ENCODE measurements at regions not wholly inside any gene's neighbourhood (a gene's known extent, or its start where the extent isn't known, plus 50 kb on each side); places are given as distances from the start of the nearest gene placed in this dataset.

DNA sequence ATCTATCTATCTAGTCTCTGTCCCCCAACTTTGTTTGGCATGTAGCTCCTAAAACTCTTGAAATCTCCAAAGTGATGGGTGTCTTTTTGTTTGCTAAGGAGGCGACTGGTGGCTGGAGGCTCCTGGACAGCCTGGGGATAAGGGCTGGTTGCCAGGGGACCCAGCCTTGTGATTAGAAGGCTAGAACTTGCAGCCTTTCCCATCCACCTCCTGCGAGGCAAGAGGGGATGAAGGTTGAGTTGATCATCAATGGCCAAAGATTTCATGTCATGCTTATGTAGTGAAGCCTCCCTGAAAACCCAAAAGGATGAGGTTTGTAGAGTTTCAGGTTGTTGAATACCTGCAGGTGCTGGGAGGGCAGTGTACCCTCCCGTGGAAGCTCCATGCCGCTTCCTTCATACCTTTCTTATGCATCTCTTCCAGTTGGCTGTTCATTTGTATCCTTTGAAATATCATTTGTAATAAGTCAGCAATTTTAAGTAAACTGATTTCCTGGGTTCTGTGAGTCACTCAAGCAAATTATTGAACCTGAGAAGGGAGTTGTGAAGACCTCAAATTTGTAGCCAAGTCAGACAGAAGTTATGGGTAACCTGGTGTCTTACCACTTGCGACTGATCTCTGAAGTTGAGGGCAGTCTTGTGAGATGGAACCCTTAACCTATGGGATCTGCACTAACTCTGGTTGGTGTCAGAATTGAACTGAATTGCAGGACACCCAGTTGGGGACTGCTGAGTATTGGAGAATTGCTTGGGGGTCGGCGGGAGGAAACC lies 202.4 kb downstream of the SEC14L1 start:
- no peak overlapping the region for H3K27ac ChIP-seq

DNA sequence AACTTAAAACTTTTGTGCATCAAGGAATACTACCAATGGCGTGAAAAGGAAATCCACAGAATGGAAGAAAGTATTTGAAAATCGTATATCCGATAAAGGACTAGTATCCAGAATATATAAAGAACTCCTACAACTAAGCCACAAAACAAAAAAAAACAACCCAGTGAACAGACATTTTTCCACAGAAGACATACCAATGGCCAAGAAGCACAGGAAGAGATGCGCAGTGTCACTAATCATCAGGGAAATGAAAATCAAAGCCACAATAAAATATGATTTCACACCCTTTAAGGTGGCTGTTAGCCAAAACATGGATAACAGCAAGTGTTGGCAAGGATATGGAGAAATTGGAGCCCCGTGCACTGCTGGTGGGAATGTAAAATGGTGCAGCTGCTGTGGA lies 203.3 kb downstream of the SEC14L1 start:
- TF ChIP-seq, protein P1, sequence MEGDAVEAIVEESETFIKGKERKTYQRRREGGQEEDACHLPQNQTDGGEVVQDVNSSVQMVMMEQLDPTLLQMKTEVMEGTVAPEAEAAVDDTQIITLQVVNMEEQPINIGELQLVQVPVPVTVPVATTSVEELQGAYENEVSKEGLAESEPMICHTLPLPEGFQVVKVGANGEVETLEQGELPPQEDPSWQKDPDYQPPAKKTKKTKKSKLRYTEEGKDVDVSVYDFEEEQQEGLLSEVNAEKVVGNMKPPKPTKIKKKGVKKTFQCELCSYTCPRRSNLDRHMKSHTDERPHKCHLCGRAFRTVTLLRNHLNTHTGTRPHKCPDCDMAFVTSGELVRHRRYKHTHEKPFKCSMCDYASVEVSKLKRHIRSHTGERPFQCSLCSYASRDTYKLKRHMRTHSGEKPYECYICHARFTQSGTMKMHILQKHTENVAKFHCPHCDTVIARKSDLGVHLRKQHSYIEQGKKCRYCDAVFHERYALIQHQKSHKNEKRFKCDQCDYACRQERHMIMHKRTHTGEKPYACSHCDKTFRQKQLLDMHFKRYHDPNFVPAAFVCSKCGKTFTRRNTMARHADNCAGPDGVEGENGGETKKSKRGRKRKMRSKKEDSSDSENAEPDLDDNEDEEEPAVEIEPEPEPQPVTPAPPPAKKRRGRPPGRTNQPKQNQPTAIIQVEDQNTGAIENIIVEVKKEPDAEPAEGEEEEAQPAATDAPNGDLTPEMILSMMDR (conservative IDR thresholded peaks at IDR 0.05), result no peak
- no peak for TF ChIP-seq ZFX (IDR thresholded peaks at IDR 0.05)
- H3K27ac ChIP-seq, result no peak overlapping the region

More for the DNA sequence above, 202.4 kb downstream of the SEC14L1 start:
- no peak for TF ChIP-seq ZFX (IDR thresholded peaks at IDR 0.05)
- TF ChIP-seq, protein P1 (conservative IDR thresholded peaks at IDR 0.05), result no peak

DNA sequence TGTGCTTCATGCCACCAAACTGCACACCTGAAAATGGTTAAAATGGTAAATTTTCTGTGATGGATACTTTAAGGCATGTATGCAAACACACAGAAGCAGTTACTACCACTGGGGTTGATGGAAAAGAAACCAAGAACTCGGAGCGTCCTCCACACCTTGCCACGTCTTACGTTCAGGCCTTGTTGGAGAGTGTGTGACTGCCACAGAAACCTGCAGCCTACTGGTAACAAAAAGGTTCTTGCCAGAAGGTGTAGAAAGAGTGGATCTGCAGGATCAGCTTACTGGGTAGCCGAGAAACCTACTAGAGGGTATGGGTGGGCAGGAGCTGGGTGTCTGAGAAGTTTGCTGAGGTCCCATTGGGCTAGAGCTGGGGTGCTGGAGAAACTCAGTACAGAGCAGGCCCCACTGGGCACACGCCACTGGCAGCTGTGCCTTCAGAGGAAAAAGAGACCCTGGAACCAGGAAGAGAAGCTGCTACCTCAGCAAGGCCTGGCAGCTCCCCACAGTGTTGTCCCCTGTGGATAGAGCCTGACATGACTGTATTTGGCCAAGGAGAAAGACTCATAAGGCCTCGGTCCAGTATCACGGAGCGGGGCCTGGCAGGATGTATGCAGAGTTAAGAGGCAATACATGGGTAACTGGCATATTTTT lies 204.6 kb downstream of the SEC14L1 start:
- TF ChIP-seq, protein P1 (conservative IDR thresholded peaks at IDR 0.05), result no peak
- no peak for TF ChIP-seq ZFX (IDR thresholded peaks at IDR 0.05)
- H3K27ac ChIP-seq, result no peak overlapping the region

DNA sequence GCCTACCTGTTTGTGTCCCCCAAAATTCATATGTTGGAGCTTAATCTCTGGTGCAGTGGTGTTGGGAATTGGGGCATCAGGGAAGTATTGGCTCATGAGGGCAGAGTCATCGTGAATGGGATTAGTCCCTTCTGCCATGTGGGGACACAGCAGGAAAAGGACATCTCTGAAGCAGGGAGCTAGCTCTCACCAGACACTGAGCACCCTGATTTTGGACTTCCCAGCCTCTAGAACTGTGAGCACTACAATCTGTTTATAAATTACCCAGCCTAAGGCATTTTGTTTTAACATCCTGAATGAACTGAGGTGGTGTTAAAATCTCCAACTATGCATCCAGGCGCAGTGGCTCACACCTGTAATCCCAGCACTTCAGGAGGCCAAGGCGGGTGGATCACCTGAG lies 206.0 kb downstream of the SEC14L1 start:
- TF ChIP-seq ZFX (IDR thresholded peaks at IDR 0.05), result no peak
- TF ChIP-seq, protein P1 (conservative IDR thresholded peaks at IDR 0.05), result no peak

DNA sequence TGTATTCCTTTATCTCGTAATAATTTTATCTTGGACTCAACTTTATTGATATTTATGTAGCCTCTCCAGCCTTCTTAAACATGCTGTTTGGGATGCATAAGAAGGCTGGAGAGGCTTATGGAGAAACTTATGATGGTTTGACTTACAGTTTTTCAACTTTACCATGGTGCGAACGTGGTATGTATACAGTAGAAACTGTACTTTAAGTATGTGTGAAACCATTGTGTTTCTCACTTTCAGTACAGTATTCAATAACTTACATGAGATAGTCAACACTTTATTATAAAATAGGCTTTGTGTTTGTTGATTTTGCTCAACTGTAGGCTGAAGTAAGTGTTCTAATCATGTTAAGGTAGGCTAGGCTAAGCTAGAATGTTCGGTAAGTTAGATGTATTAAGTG lies 206.8 kb downstream of the SEC14L1 start:
- H3K27ac ChIP-seq, result no peak overlapping the region
- TF ChIP-seq, protein P1 (conservative IDR thresholded peaks at IDR 0.05), result no peak
- no peak for TF ChIP-seq ZFX (IDR thresholded peaks at IDR 0.05)

More for the DNA sequence above, 206.0 kb downstream of the SEC14L1 start:
- H3K27ac ChIP-seq, result no peak overlapping the region

DNA sequence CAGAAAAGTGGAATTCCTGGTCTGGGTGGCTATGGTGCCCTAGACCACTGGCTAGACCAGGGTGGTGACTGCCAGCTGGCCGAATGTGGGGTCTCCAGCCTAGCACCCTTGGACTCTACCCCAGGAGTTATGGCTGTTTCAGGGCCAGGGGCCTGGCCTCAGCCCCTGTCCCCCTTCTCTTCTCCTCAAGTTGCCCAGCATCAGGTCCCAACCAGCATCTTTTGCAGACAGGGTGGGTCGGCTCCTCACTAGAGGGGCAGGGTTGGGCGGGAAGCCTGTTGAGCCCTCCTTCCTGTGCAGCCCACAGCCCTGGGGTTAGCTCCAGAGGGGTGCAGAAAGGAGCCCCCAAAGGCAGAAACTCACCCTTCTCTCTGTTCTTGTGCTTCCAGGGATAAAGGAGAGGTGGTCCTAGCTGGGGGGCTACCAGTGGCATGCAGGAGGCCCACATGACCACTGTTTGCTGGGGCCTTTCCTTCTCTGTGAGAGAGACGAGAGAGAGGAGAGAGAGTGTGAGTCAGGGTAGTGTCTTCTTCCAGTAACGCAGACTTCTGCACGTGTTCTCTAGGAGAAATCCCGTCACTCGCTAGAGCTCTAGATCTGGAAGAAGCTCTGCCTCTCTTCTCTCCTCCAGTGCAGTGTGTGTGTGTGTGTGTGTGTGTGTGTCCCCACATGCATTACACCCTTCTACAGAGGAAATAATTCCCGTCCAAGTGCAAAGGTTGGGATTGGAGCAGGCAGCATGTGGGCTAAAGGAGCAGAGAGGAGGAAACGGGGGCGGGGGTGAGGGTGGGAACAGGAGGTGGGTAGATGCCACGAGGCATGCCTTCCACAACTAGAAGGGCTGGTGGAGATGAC lies 209.4 kb downstream of the SEC14L1 start:
- H3K27ac ChIP-seq, result no peak overlapping the region
- TF ChIP-seq ZFX (IDR thresholded peaks at IDR 0.05), result no peak
- TF ChIP-seq, protein P1 (conservative IDR thresholded peaks at IDR 0.05), result no peak

Measured in C4-2B (cell line).